Endodermal cell (in vitro differentiated cells): ENCODE measurements at regions not wholly inside any gene's neighbourhood (a gene's known extent, or its start where the extent isn't known, plus 50 kb on each side); places are given as distances from the start of the nearest gene placed in this dataset.

Source experiments
- DNase-seq: peaks from one replicate; pipeline ENCODE4 v3.0.0-alpha.2; 2017
- H3K27ac ChIP-seq: 2 replicates; pipeline ENCODE4 v1.5.1; 2013; ENCODE audit warnings: mild to moderate bottlenecking, low read depth, low read length, moderate library complexity
- H3K27me3 ChIP-seq: 2 replicates; pipeline ENCODE4 v1.6.1; 2013; ENCODE audit warnings: mild to moderate bottlenecking, low read length, moderate library complexity; ENCODE audit not compliant: insufficient read depth, control insufficient read depth, poor library complexity, severe bottlenecking
- H3K36me3 ChIP-seq: 2 replicates; pipeline ENCODE4 v1.7.0; 2013; ENCODE audit warnings: mild to moderate bottlenecking, low read length, moderate library complexity; ENCODE audit not compliant: control insufficient read depth, insufficient read depth
- H3K4me1 ChIP-seq: one replicate; pipeline ENCODE4 v1.7.0; 2013; ENCODE audit warnings: low read length; ENCODE audit not compliant: control insufficient read depth, insufficient read depth
- H3K4me3 ChIP-seq: 2 replicates; pipeline ENCODE4 v1.5.1; 2013; ENCODE audit warnings: mild to moderate bottlenecking, low read length, moderate library complexity
- H3K9ac ChIP-seq: 2 replicates; pipeline ENCODE4 v1.6.1; 2013; ENCODE audit warnings: mild to moderate bottlenecking, low read length, moderate library complexity; ENCODE audit not compliant: poor library complexity, severe bottlenecking; ENCODE audit errors: extremely low read depth
- H3K9me3 ChIP-seq: 2 replicates; pipeline ENCODE4 v1.6.1; 2013; ENCODE audit warnings: mild to moderate bottlenecking, low read length, moderate library complexity; ENCODE audit not compliant: control insufficient read depth
- H3K27ac Mint-ChIP-seq: 2 replicates; pipeline ENCODE4 v1.8.0; 2020; ENCODE audit warnings: mixed read lengths
- H3K27me3 Mint-ChIP-seq: 2 replicates; pipeline ENCODE4 v1.8.0; 2021; ENCODE audit warnings: mild to moderate bottlenecking, mixed read lengths; ENCODE audit not compliant: insufficient read depth
- H3K36me3 Mint-ChIP-seq: 2 replicates; pipeline ENCODE4 v1.8.0; 2020; ENCODE audit warnings: low read depth, mixed read lengths
- H3K4me1 Mint-ChIP-seq: 2 replicates; pipeline ENCODE4 v1.8.0; 2020; ENCODE audit warnings: mixed read lengths
- H3K4me3 Mint-ChIP-seq: 2 replicates; pipeline ENCODE4 v1.8.0; 2020; ENCODE audit warnings: mild to moderate bottlenecking, moderate library complexity, mixed read lengths
- H3K9me3 Mint-ChIP-seq: 2 replicates; pipeline ENCODE4 v1.8.0; 2020; ENCODE audit warnings: mild to moderate bottlenecking, mixed read lengths
- CTCF ChIP-seq: fragments of 200-600 bp; sonication (generic); conservative IDR thresholded peaks from 2 replicates; pipeline ENCODE4 v1.5.0; 2021; ENCODE audit warnings: antibody characterized with exemption, mild to moderate bottlenecking
- WGBS, 2 experiments: methylation state at CpG; one replicate each; pipeline versions ENCODE4 v1.1.5 to v1.1.7; 2013; ENCODE audit warnings: missing lambda C conversion rate in 2 of 2, mixed read lengths in 1 of 2; ENCODE audit not compliant: insufficient coverage in 1 of 2, insufficient read length in 1 of 2; 5-methylcytosine and 5-hydroxymethylcytosine counted together

- no peak overlapping the region for H3K27ac Mint-ChIP-seq
- H3K27me3 ChIP-seq = no peaks in the 10 kb centered on the region
These were observed 572.2 kb downstream of the RWDD3 start for GRCh38 chr1:95806171-95806570.

GRCh38 chr1:95809391-95809790 is 575.4 kb downstream of the RWDD3 start:
- Mint-ChIP-seq H3K27ac (no peak overlapping the region), H3K9me3 (peaks cover 4% of the 10 kb centered on the region), H3K27me3 (no peaks in the 10 kb centered on the region), H3K4me1 (peaks cover 22% of the 10 kb centered on the region), H3K4me3 (no peak overlapping the region), H3K36me3 (no peaks in the 10 kb centered on the region)
- no peak for TF ChIP-seq CTCF
- WGBS, 2 experiments = 86 to 88% methylated on average over 1 of the region's 1 CpG
- DNase-seq = no peak
- no peaks in the 10 kb centered on the region for H3K27me3 ChIP-seq
- H3K9me3 ChIP-seq = peaks cover 25% of the 10 kb centered on the region
- H3K9ac ChIP-seq = no peak overlapping the region
- no peak overlapping the region for H3K4me3 ChIP-seq
- no peaks in the 10 kb centered on the region for H3K36me3 ChIP-seq
- H3K4me1 ChIP-seq = no peaks in the 10 kb centered on the region
- no peak overlapping the region for H3K27ac ChIP-seq

More at GRCh38 chr1:95806171-95806570, 572.2 kb downstream of the RWDD3 start:
- Histone ChIP-seq H3K9ac (no peak overlapping the region), H3K9me3 (peaks cover 17% of the 10 kb centered on the region), H3K27ac (no peak overlapping the region), H3K4me3 (no peak overlapping the region), H3K36me3 (no peaks in the 10 kb centered on the region), H3K4me1 (no peaks in the 10 kb centered on the region)
- TF ChIP-seq CTCF = no peak
- Mint-ChIP-seq H3K4me3 (no peak overlapping the region), H3K36me3 (no peaks in the 10 kb centered on the region), H3K9me3 (peaks cover 15% of the 10 kb centered on the region), H3K27me3 (no peaks in the 10 kb centered on the region), H3K4me1 (peaks cover 18% of the 10 kb centered on the region)
- DNase-seq = no peak

GRCh38 chr1:95815511-95815910 is 581.5 kb downstream of the RWDD3 start:
- no peak for TF ChIP-seq CTCF
- Histone ChIP-seq H3K4me3 (no peak overlapping the region), H3K9me3 (peaks cover 23% of the 10 kb centered on the region), H3K9ac (no peak overlapping the region), H3K36me3 (no peaks in the 10 kb centered on the region), H3K27me3 (no peaks in the 10 kb centered on the region), H3K4me1 (peaks cover 4% of the 10 kb centered on the region), H3K27ac (no peak overlapping the region)
- Mint-ChIP-seq H3K36me3 (no peaks in the 10 kb centered on the region), H3K27ac (no peak overlapping the region), H3K4me1 (peaks cover 16% of the 10 kb centered on the region), H3K4me3 (no peak overlapping the region), H3K9me3 (peaks cover 4% of the 10 kb centered on the region), H3K27me3 (no peaks in the 10 kb centered on the region)
- WGBS, 2 experiments = 83 to 93% methylated on average over 1 of the region's 2 CpGs
- no peak for DNase-seq
